ENCODE measurements at regions not wholly inside any gene's neighbourhood (a gene's known extent, or its start where the extent isn't known, plus 50 kb on each side); places are given as distances from the start of the nearest gene placed in this dataset.

DNA sequence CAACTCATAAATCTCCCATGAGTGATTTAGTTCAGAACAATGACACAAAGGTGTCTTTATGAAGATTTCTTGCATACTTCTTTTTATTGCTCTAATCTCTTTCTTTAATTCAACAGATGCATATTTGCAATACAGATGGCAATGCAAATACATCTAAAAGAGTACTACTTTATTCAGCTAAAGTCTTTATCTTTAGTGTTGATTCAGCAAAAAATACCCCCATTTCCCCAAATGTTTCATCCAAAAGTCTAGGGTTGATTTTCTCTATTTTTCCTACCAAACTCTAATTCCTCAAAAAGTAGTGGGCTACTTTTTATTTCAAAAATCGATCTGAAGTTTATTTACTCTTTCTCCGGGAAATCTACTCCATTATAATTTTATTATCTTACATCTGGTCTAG is 1055.2 kb downstream of the STIM2 start:
- no peak for FAIRE-seq
- POLR2A ChIA-PET, result no interaction called here
- H3K9ac ChIP-seq (ENCODE audit: control insufficient read depth, insufficient read depth, low read length), result no peak overlapping the region
- no peak for ATAC-seq
- no peaks in the 10 kb centered on the region for H3K79me2 ChIP-seq (ENCODE audit: control insufficient read depth, insufficient read depth, low read length)
- TF ChIP-seq RBBP5 (conservative IDR thresholded peaks at IDR 0.05) (no peak), BMI1 (IDR thresholded peaks at IDR 0.05; ENCODE audit: borderline replicate concordance) (no peak), HDAC6 (IDR thresholded peaks at IDR 0.05; ENCODE audit: unreplicated experiment) (no peak), ESRRA (IDR thresholded peaks at IDR 0.05; ENCODE audit: low read length) (no peak)
- no peak for DNase-seq (ENCODE audit: low read depth, low spot score)
- H3K4me2 ChIP-seq (ENCODE audit: control insufficient read depth, insufficient read depth), result no peak overlapping the region
- H2AFZ ChIP-seq (ENCODE audit: control insufficient read depth, low read depth, low read length), result no peak overlapping the region
- SMC1A ChIA-PET (ENCODE audit: uncharacterized antibody, unreplicated experiment), result interaction anchor here (0.6 to 1.2 kb wide), 4 partner anchors 32 to 221 kb away, joined by 3 read pairs; no protein-coding TSS in a partner anchor
- H3K36me3 ChIP-seq (ENCODE audit: control insufficient read depth in 2 of 2, insufficient read depth in 2 of 2, low read length in 1 of 2), result no peaks in the 10 kb centered on the region
- CTCF ChIA-PET, result no interaction called here
- WGBS (ENCODE audit: insufficient coverage, insufficient replicate concordance, low lambda C conversion rate, missing lambda C conversion rate), result 4% methylated on average over 2 of the region's 2 CpGs
- no peak overlapping the region for H3K27ac ChIP-seq (ENCODE audit: control insufficient read depth, insufficient read depth)
- no peaks in the 10 kb centered on the region for H3K27me3 ChIP-seq (replicated peaks in 1 of 2; ENCODE audit: control insufficient read depth in 2 of 2, insufficient read depth in 2 of 2, low read length in 1 of 2)
- no peak overlapping the region for H3K4me3 ChIP-seq
- no peaks in the 10 kb centered on the region for H4K20me1 ChIP-seq (ENCODE audit: control insufficient read depth, insufficient read depth)
- RAD21 ChIA-PET (ENCODE audit: unreplicated experiment), result no interaction called here
- intact Hi-C loops (cut with micrococcal nuclease; ENCODE audit: unreplicated experiment), result no loop called here
- in situ Hi-C loops (cut with MboI), result no loop called here
- BruUV-seq (replicated peaks), result no TSS peak
- H3K9me3 ChIP-seq (replicated peaks; ENCODE audit: control insufficient read depth, insufficient read depth, low read length), result no peaks in the 10 kb centered on the region
- H3K4me1 ChIP-seq (ENCODE audit: control insufficient read depth, insufficient read depth, low read length), result no peaks in the 10 kb centered on the region

DNA sequence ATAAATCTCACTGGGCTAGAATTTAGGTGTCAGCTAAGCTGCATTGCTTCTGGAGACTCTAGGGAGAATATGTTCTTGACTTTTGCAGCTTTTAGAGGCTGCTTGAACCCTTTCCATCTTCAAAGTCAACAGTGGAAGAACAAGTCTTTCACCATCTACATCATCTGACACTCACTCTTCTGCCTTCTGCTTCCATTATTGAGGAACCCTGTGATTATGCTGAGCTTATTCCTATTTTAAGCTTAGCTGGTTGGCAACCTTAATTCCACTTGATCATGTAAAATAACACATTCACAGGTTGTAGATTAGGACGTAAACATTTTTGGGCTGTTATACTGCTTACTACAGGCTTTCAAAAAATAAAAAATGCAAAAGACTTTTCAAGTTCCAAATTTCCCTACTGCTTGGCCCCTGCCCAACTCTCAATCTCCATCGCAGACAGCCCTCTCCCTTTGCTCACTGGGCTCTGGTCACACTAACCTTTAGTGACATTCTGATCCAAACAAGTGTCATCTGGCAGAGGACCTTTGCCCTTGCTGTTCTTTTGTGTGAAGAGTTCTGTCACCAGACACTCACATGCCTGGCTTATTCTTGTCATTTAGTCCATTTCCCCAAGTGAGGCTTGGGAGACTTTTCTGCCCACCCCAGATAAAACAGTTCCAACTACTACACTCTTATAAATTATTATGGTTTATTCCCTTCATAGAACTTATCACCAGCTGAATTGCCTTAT is 1056.0 kb downstream of the STIM2 start:
- Histone ChIP-seq H3K4me2 (ENCODE audit: control insufficient read depth, insufficient read depth) (no peak overlapping the region), H3K36me3 (ENCODE audit: control insufficient read depth in 2 of 2, insufficient read depth in 2 of 2, low read length in 1 of 2) (no peaks in the 10 kb centered on the region), H3K4me3 (no peak overlapping the region), H3K9me3 (replicated peaks; ENCODE audit: control insufficient read depth, insufficient read depth, low read length) (no peaks in the 10 kb centered on the region), H4K20me1 (ENCODE audit: control insufficient read depth, insufficient read depth) (no peaks in the 10 kb centered on the region), H3K4me1 (ENCODE audit: control insufficient read depth, insufficient read depth, low read length) (no peaks in the 10 kb centered on the region), H3K27ac (ENCODE audit: control insufficient read depth, insufficient read depth) (no peak overlapping the region), H2AFZ (ENCODE audit: control insufficient read depth, low read depth, low read length) (no peak overlapping the region), H3K9ac (ENCODE audit: control insufficient read depth, insufficient read depth, low read length) (no peak overlapping the region), H3K27me3 (replicated peaks in 1 of 2; ENCODE audit: control insufficient read depth in 2 of 2, insufficient read depth in 2 of 2, low read length in 1 of 2) (no peaks in the 10 kb centered on the region), H3K79me2 (ENCODE audit: control insufficient read depth, insufficient read depth, low read length) (no peaks in the 10 kb centered on the region)
- FAIRE-seq, result no peak
- no TSS peak for BruUV-seq (replicated peaks)
- 0% methylated on average over 2 of the region's 2 CpGs for WGBS (ENCODE audit: insufficient coverage, insufficient replicate concordance, low lambda C conversion rate, missing lambda C conversion rate)
- ChIA-PET CTCF (interaction anchor here (0.6 kb wide), 1 partner anchor 214 kb away, joined by 3 read pairs; no protein-coding TSS in a partner anchor), RAD21 (ENCODE audit: unreplicated experiment) (no interaction called here), SMC1A (ENCODE audit: uncharacterized antibody, unreplicated experiment) (interaction anchor here (0.6 to 1.2 kb wide), 4 partner anchors 33 to 222 kb away, joined by 3 read pairs; no protein-coding TSS in a partner anchor), POLR2A (no interaction called here)
- ATAC-seq, result no peak
- in situ Hi-C loops (cut with MboI), result no loop called here
- intact Hi-C loops (cut with micrococcal nuclease; ENCODE audit: unreplicated experiment), result no loop called here
- no peak for DNase-seq (ENCODE audit: low read depth, low spot score)
- TF ChIP-seq YY1 (IDR thresholded peaks at IDR 0.05; ENCODE audit: low read depth, low read length) (no peak), KAT2A (conservative IDR thresholded peaks at IDR 0.05; ENCODE audit: control insufficient read depth, low read depth, low read length) (no peak), MEF2A (IDR thresholded peaks at IDR 0.05; ENCODE audit: insufficient read depth, low read depth, low read length) (no peak)
- TF ChIP-seq, protein P1, sequence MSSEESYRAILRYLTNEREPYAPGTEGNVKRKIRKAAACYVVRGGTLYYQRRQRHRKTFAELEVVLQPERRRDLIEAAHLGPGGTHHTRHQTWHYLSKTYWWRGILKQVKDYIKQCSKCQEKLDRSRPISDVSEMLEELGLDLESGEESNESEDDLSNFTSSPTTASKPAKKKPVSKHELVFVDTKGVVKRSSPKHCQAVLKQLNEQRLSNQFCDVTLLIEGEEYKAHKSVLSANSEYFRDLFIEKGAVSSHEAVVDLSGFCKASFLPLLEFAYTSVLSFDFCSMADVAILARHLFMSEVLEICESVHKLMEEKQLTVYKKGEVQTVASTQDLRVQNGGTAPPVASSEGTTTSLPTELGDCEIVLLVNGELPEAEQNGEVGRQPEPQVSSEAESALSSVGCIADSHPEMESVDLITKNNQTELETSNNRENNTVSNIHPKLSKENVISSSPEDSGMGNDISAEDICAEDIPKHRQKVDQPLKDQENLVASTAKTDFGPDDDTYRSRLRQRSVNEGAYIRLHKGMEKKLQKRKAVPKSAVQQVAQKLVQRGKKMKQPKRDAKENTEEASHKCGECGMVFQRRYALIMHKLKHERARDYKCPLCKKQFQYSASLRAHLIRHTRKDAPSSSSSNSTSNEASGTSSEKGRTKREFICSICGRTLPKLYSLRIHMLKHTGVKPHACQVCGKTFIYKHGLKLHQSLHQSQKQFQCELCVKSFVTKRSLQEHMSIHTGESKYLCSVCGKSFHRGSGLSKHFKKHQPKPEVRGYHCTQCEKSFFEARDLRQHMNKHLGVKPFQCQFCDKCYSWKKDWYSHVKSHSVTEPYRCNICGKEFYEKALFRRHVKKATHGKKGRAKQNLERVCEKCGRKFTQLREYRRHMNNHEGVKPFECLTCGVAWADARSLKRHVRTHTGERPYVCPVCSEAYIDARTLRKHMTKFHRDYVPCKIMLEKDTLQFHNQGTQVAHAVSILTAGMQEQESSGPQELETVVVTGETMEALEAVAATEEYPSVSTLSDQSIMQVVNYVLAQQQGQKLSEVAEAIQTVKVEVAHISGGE (CRISPR knock-in tag; IDR thresholded peaks at IDR 0.05), result no peak

All from GM12878 (cell line).